K562 (cell line): ENCODE measurements at regions not wholly inside any gene's neighbourhood (a gene's known extent, or its start where the extent isn't known, plus 50 kb on each side); places are given as distances from the start of the nearest gene placed in this dataset.
A peak's percentile ranks its signal among the peaks of the same experiment; 100 is the strongest.

Experiments
- ARID1B ChIP-seq: fragments of 450-650 bp; IDR thresholded peaks from 2 replicates; pipeline ENCODE4 v1.6.1; 2016; ENCODE audit warnings: antibody characterized with exemption, mild to moderate bottlenecking, inconsistent platforms
- BMI1 ChIP-seq: fragments of 150-350 bp; IDR thresholded peaks from 2 replicates; pipeline ENCODE4 v1.6.1; 2014; ENCODE audit warnings: low read length
- EHMT2 ChIP-seq: fragments of 450-650 bp; IDR thresholded peaks from 2 replicates; pipeline ENCODE4 v1.6.1; 2018; ENCODE audit warnings: antibody characterized with exemption
- EP400 ChIP-seq: fragments of 450-650 bp; IDR thresholded peaks from 2 replicates; pipeline ENCODE4 v1.6.1; 2017; ENCODE audit warnings: antibody characterized with exemption, mild to moderate bottlenecking, moderate library complexity
- HIVEP1 ChIP-seq: fragments of 250-450 bp; sonication (Bioruptor Pico); IDR thresholded peaks from 2 replicates; pipeline ENCODE4 v1.4.0; 2020; ENCODE audit warnings: mild to moderate bottlenecking
- KDM5B ChIP-seq: fragments of 200-600 bp; sonication (generic); IDR thresholded peaks from 2 replicates; pipeline ENCODE4 v1.6.1; 2012; ENCODE audit warnings: low read depth, mild to moderate bottlenecking, moderate library complexity, low read length, control low read depth, inconsistent platforms; ENCODE audit not compliant: insufficient replicate concordance
- MNT ChIP-seq, 2 experiments: fragments of 450-650 bp; conservative IDR thresholded peaks; 2 replicates each; pipeline ENCODE4 v1.6.1; 2017; ENCODE audit warnings: mild to moderate bottlenecking in 2 of 2, moderate library complexity in 2 of 2
- MTF1 ChIP-seq: fragments of 250-450 bp; sonication (Bioruptor Pico); IDR thresholded peaks from 2 replicates; pipeline ENCODE4 v1.9.0; 2021; ENCODE audit warnings: moderate library complexity, mild to moderate bottlenecking, inconsistent platforms, borderline replicate concordance
- NR0B1 ChIP-seq: fragments of 450-650 bp; IDR thresholded peaks from one replicate; pipeline ENCODE4 v1.6.1; 2018; ENCODE audit warnings: mild to moderate bottlenecking, moderate library complexity; ENCODE audit not compliant: partially characterized antibody
- PHB ChIP-seq: fragments of 250-450 bp; sonication (Bioruptor Pico); IDR thresholded peaks from 2 replicates; pipeline ENCODE4 v1.5.0; 2021
- POLR2A ChIP-seq: fragments of 450-650 bp; conservative IDR thresholded peaks from 2 replicates; pipeline ENCODE4 v1.6.1; 2016
- RBM34 ChIP-seq: fragments of 200-400 bp; formaldehyde crosslinking; IDR thresholded peaks from 2 replicates; pipeline ENCODE4 v1.6.1; 2018; ENCODE audit warnings: low read length, borderline replicate concordance; ENCODE audit not compliant: insufficient read depth
- RHOXF2B ChIP-seq: fragments of 250-450 bp; sonication (Bioruptor Pico); conservative IDR thresholded peaks from 2 replicates; pipeline ENCODE4 v1.5.1; 2021
- TFAP4 ChIP-seq: sonication (generic); formaldehyde crosslinking; IDR thresholded peaks from 2 replicates; pipeline ENCODE4 v1.8.0; 2022; ENCODE audit warnings: missing genetic modification reagents, mild to moderate bottlenecking, moderate library complexity, borderline replicate concordance
- THAP12 ChIP-seq: fragments of 250-450 bp; sonication (Bioruptor Pico); IDR thresholded peaks from 2 replicates; pipeline ENCODE4 v1.9.0; 2021; ENCODE audit warnings: mild to moderate bottlenecking, inconsistent platforms
- XRCC3 ChIP-seq: fragments of 450-650 bp; IDR thresholded peaks from 2 replicates; pipeline ENCODE4 v1.6.1; 2017; ENCODE audit warnings: mild to moderate bottlenecking, moderate library complexity
- ZNF134 ChIP-seq: fragments of 250-450 bp; sonication (Bioruptor Pico); conservative IDR thresholded peaks from 2 replicates; pipeline ENCODE4 v1.4.0; 2020
- ZNF444 ChIP-seq: fragments of 250-450 bp; sonication (Bioruptor Pico); IDR thresholded peaks from 2 replicates; pipeline ENCODE4 v1.4.0; 2020; ENCODE audit warnings: mild to moderate bottlenecking, moderate library complexity
- ZNF512 ChIP-seq: IDR thresholded peaks from 2 replicates; pipeline ENCODE4 v1.6.1; 2016; ENCODE audit warnings: missing genetic modification characterization, missing compliant biosample characterization
- ZNF57 ChIP-seq: fragments of 450-650 bp; formaldehyde crosslinking; IDR thresholded peaks from 2 replicates; pipeline ENCODE4 v1.4.0; 2020; ENCODE audit warnings: mild to moderate bottlenecking, moderate library complexity
- ZNF655 ChIP-seq: fragments of 250-450 bp; sonication (Bioruptor Pico); IDR thresholded peaks from 2 replicates; pipeline ENCODE4 v1.5.0; 2021

- TF ChIP-seq ARID1B (peak; percentile 49), THAP12 (CRISPR knock-in tag) (no peak), XRCC3 (no peak), MTF1 (CRISPR knock-in tag) (no peak), RBM34 (no peak), KDM5B (no peak), ZNF57 (CRISPR knock-in tag) (no peak), TFAP4 (no peak), ZNF655 (CRISPR knock-in tag) (no peak), NR0B1 (no peak), ZNF134 (no peak), HIVEP1 (CRISPR knock-in tag) (no peak), ZNF444 (CRISPR knock-in tag) (no peak), BMI1 (no peak), PHB (no peak), ZNF512 (tag) (no peak), EP400 (no peak), POLR2A (no peak), EHMT2 (peak; percentile 61), MNT (conservative IDR thresholded peaks at IDR 0.05) (0 out of 4 replicates have a peak, but pooled peaks of 1 of the 2 experiments have one; percentile 34), RHOXF2B (CRISPR knock-in tag) (no peak)
Observed at GRCh38 chr1:206419250-206419649, 51.0 kb upstream of the IKBKE start (continued).
